ENCODE measurements at regions not wholly inside any gene's neighbourhood (a gene's known extent, or its start where the extent isn't known, plus 50 kb on each side); places are given as distances from the start of the nearest gene placed in this dataset.

DNA sequence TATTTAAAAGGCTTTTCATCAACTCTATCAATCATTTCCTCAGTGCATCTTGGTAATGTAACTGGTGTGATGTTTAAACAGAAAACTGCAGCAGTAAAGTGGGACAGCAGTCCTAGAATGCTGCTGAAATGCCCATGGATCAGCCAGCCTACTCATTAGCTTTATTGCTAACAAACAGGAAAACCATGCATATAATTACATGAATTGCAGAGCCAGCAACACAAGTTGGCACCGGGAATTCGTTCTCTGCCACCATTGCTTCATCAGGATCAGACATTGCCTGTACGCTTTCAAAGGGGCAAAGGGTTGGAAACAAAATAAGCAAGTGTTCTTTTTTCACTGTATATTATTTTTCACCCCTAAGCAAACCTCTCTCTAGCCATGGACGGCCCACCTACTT is 276.2 kb upstream of the LRRC7 start:
- TF ChIP-seq POLR2A (IDR thresholded peaks at IDR 0.05): no peak
- TF ChIP-seq, protein P1, sequence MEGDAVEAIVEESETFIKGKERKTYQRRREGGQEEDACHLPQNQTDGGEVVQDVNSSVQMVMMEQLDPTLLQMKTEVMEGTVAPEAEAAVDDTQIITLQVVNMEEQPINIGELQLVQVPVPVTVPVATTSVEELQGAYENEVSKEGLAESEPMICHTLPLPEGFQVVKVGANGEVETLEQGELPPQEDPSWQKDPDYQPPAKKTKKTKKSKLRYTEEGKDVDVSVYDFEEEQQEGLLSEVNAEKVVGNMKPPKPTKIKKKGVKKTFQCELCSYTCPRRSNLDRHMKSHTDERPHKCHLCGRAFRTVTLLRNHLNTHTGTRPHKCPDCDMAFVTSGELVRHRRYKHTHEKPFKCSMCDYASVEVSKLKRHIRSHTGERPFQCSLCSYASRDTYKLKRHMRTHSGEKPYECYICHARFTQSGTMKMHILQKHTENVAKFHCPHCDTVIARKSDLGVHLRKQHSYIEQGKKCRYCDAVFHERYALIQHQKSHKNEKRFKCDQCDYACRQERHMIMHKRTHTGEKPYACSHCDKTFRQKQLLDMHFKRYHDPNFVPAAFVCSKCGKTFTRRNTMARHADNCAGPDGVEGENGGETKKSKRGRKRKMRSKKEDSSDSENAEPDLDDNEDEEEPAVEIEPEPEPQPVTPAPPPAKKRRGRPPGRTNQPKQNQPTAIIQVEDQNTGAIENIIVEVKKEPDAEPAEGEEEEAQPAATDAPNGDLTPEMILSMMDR (IDR thresholded peaks at IDR 0.05): no peak

Measured in sigmoid colon (tissue), 3 donors.